Activated T-cell treated with anti-CD3 and anti-CD28 coated beads, Interleukin-2, amount 50 U/mL, for 72 hours (primary cell): ENCODE measurements at regions not wholly inside any gene's neighbourhood (a gene's known extent, or its start where the extent isn't known, plus 50 kb on each side); places are given as distances from the start of the nearest gene placed in this dataset.

Experiments
- ATAC-seq, 2 donors: fragments of 150-1000 bp; cut with Tn5 transposase; replicated peaks in 1 of 2; 2 replicates each; pipeline ENCODE4 v1.10.0; 2021; ENCODE audit warnings: moderate library complexity in 2 of 2, mild to moderate bottlenecking in 1 of 2
- DNase-seq, 2 donors: peaks; one replicate each; pipeline ENCODE4 v3.0.0; 2021 to 2022; ENCODE audit warnings: mixed read lengths in 1 of 2
- H3K27ac Mint-ChIP-seq: one replicate; pipeline ENCODE4 v1.8.0; 2022; ENCODE audit warnings: mild to moderate bottlenecking, moderate library complexity, mixed read lengths
- H3K27me3 Mint-ChIP-seq: one replicate; pipeline ENCODE4 v1.8.0; 2022; ENCODE audit warnings: low read depth, mixed read lengths
- H3K36me3 Mint-ChIP-seq, 2 donors: one replicate each; pipeline ENCODE4 v1.8.0; 2022; ENCODE audit warnings: mixed read lengths in 2 of 2, mild to moderate bottlenecking in 1 of 2; ENCODE audit not compliant: insufficient read depth in 2 of 2
- H3K4me1 Mint-ChIP-seq: one replicate; pipeline ENCODE4 v1.8.0; 2022; ENCODE audit warnings: low read depth, mixed read lengths
- H3K4me3 Mint-ChIP-seq, 2 donors: one replicate each; pipeline ENCODE4 v1.8.0; 2022; ENCODE audit warnings: mild to moderate bottlenecking in 2 of 2, mixed read lengths in 2 of 2, moderate library complexity in 2 of 2
- H3K9me3 Mint-ChIP-seq, 2 donors: one replicate each; pipeline ENCODE4 v1.8.0; 2022; ENCODE audit warnings: mixed read lengths in 2 of 2

DNA sequence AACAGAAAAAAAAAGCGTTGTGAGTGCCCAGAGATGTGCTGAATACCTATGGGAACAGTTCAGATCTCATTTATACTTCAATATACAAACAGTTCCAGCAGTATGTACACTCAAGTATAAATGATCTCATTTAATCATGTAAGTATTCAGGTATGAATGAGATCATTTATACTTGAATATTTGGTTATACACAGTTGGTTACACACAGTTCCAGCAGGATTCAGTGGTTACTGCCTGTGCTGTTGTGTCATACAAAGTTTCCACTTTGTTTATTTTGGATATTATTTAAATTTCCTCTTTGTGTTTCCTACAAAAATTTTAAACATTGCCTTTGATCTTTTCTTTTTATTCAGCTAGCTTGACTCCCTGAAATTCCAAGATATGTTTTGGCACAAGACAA lies 293.5 kb upstream of the SLC39A10 start:
- Mint-ChIP-seq H3K9me3 (peaks cover 12 to 13% of the 10 kb centered on the region in 2 donors), H3K27me3 (no peaks in the 10 kb centered on the region), H3K4me3 (no peak overlapping the region), H3K27ac (no peak overlapping the region), H3K4me1 (peaks cover 54% of the 10 kb centered on the region), H3K36me3 (peaks cover 13 to 18% of the 10 kb centered on the region in 2 donors)
- no peak for ATAC-seq
- DNase-seq, result no peak

DNA sequence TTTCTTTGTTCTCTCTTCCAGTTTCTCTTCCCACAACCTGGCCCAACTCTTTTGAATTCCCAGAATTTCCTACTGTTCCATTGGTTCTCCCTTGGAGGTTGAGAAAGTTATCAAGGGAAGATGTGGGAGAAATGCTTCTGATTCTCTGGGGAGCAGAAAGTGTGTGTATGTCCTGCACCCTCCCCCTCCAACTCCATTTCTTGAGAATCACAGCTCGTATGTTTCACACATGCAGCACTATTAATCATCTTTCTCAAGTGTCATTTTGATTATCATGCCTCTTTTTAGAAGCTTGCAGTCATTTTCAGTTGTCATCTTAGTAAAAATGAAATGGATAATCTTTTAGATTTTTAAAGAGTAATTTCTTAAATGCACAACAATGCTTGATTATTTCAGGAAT lies 296.8 kb upstream of the SLC39A10 start:
- peak overlapping the region; percentile 4 for H3K27ac Mint-ChIP-seq
- ATAC-seq (peak; percentile 62 to 74), DNase-seq (no peak)
- peaks cover 55% of the 10 kb centered on the region for H3K4me1 Mint-ChIP-seq
- H3K27me3 Mint-ChIP-seq, result no peaks in the 10 kb centered on the region
- H3K36me3 Mint-ChIP-seq, result peaks cover 6 to 11% of the 10 kb centered on the region in 2 donors
- peaks cover 7% of the 10 kb centered on the region in 2 donors for H3K9me3 Mint-ChIP-seq
- H3K4me3 Mint-ChIP-seq, result peak overlapping the region; percentile 57 to 85

DNA sequence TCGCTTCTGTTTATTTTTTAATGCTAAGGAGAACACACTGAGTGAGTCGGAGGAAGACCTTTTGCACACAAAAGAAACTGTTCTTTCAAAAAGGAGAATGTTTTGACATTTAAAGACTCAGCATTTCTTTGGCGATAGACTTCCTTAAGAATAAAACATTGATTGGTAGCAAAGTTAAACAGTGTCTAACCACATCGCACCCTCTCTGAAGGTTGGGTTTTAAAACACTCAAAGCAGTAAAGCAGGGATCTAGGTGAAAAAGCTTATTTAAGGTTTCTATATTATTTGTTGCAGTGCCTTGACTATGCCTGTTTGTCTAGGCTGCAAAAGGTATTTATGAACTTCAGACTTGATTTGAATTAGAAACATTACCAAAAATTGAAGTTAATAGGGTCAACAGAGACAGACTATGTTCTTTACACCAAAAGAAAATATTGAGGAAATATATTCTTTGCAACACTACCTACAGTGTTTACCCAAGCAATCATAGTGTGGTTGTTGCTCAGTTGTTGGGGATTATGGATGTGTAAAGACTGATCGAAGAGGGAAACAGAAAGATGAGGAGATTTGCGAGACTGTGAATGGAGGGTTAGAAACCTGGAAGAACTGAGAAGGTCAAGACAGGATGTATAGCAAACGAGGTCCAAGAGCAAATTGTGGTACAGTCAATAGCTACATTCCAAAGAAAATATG lies 297.8 kb upstream of the SLC39A10 start:
- ATAC-seq (no peak), DNase-seq (no peak)
- peak overlapping the region; percentile 70 for H3K27ac Mint-ChIP-seq
- H3K27me3 Mint-ChIP-seq, result no peaks in the 10 kb centered on the region
- H3K9me3 Mint-ChIP-seq, result peaks cover 2% of the 10 kb centered on the region in 2 donors
- H3K4me1 Mint-ChIP-seq, result peaks cover 45% of the 10 kb centered on the region
- H3K36me3 Mint-ChIP-seq, result peaks cover 0 to 2% of the 10 kb centered on the region in 2 donors
- peak overlapping the region; percentile 16 to 18 for H3K4me3 Mint-ChIP-seq

DNA sequence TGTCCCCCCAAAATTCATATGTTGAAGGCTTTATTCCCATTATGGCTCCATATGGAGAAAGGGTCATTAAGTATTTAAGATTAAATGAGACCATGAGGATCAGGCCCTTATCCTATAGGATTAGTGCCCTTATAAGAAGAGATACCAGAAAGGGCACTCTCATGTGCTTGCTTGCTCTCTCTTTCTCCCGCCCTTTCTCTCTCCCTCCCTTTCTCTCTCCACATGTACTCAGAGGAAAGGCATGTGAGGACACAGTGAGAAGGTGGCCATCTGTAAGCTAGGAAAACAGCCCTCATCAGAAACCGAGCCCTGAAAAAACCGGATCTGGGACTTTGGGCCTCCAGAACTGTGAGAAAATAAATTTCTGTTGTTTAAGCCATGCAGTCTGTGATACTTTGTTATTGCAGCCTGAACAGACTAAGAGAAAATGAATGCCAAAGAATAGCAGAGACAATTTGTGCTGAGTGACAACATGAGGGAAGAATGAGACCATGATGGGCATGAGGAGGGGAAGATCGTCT lies 300.0 kb upstream of the SLC39A10 start:
- peaks cover 2% of the 10 kb centered on the region in 2 donors for H3K9me3 Mint-ChIP-seq
- DNase-seq (no peak), ATAC-seq (no peak)
- no peak overlapping the region for H3K27ac Mint-ChIP-seq
- H3K4me1 Mint-ChIP-seq, result peaks cover 35% of the 10 kb centered on the region
- peaks cover 0 to 2% of the 10 kb centered on the region in 2 donors for H3K36me3 Mint-ChIP-seq
- no peaks in the 10 kb centered on the region for H3K27me3 Mint-ChIP-seq
- H3K4me3 Mint-ChIP-seq, result no peak overlapping the region

DNA sequence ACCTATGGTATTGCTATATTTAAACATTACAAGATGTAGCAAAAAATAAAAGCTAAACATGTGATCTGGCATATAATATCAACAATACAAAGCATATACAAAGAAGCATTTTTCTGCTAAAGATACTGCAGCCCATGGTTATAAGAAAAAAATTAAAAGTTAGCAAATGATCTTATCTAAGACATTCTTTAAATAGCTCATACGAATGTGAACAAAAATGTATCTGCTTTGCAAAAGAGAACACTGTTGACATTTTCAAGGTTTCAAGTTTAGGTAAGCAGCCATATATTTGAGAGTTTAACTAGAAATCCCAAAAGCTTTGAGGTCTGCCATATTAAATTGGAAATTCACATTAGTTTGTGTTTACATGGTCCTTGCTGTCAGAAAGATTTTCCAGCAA lies 301.0 kb upstream of the SLC39A10 start:
- H3K9me3 Mint-ChIP-seq, result peaks cover 2% of the 10 kb centered on the region in 2 donors
- DNase-seq (no peak), ATAC-seq (no peak)
- no peak overlapping the region for H3K4me3 Mint-ChIP-seq
- peaks cover 30% of the 10 kb centered on the region for H3K4me1 Mint-ChIP-seq
- H3K27me3 Mint-ChIP-seq, result no peaks in the 10 kb centered on the region
- H3K36me3 Mint-ChIP-seq, result peaks cover 0 to 2% of the 10 kb centered on the region in 2 donors
- H3K27ac Mint-ChIP-seq, result no peak overlapping the region

DNA sequence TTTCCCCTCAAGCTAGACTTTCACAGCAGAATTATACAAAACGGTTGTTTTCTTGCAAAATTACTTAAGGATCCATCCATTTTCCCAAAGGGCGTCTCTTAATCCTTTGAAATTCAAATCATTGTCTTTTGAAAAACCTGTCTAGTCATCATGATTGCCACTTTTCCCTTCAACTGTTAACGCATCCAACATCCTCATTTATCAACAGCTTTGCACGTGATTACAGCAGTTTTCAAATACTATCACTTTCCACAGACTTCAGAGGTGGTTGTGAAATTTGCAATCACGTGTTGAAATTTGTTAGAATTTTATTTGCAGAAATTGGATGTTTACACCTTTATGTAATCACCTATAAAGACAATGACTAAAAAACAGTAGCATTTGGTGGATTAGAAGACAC lies 304.4 kb upstream of the SLC39A10 start:
- no peak overlapping the region for H3K27ac Mint-ChIP-seq

DNA sequence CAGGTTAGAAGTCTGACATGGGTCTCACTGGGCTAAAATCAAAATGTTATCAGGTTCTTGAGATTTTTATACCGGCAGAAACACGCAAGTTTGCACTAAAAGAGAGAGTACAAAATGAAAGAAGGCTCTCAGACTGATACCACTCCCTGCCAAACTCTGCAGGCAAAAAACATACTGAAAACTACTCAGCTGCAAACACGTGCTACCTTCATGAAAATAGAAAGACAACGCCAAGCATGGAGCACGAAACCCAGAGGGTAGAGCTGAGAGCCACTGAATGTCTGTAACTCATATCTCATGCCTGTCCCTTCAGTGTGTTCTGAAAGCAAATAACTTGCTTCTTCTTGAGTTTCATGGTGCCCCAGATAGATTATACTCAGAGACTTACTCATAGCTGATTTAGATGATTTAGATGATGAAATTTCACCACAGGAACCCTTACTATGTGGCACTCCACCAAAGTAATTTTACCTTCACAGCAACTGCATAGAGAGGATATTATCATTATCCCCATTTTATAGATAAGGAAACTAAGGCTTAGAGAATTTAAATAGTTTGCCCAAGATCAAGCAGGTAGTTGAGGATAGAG lies 313.0 kb upstream of the SLC39A10 start:
- Mint-ChIP-seq H3K27me3 (no peaks in the 10 kb centered on the region), H3K4me3 (peak overlapping the region in 1 of 2 donors; percentile 1), H3K27ac (no peak overlapping the region), H3K9me3 (no peaks in the 10 kb centered on the region), H3K4me1 (peaks cover 15% of the 10 kb centered on the region), H3K36me3 (no peaks in the 10 kb centered on the region)
- DNase-seq (no peak), ATAC-seq (peak; percentile 43 to 72)

More for the DNA sequence above, 304.4 kb upstream of the SLC39A10 start:
- Mint-ChIP-seq H3K9me3 (peaks cover 3 to 6% of the 10 kb centered on the region in 2 donors), H3K4me3 (no peak overlapping the region), H3K4me1 (no peaks in the 10 kb centered on the region), H3K36me3 (peaks cover 2 to 5% of the 10 kb centered on the region in 2 donors), H3K27me3 (no peaks in the 10 kb centered on the region)
- ATAC-seq, result no peak
- DNase-seq, result no peak

DNA sequence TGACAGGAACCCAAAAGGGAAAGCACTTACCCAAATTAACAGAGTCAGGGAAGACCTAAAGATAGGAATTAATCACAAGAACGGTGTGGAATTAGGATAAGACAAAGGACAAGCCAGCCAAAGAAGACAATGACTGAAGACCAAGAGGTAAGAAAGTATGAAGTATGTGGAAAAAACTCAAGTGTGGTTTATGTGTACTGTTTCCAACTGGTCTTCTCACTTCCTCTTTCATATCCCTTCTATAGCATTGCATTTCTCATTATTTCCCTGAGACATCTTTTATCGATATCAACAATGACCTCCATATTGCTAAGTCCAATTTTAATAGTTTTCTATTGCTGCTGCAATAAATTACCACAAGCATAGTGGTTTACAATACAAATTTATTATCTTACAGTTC lies 313.5 kb upstream of the SLC39A10 start:
- Mint-ChIP-seq H3K9me3 (no peaks in the 10 kb centered on the region), H3K4me3 (no peak overlapping the region), H3K36me3 (no peaks in the 10 kb centered on the region), H3K27me3 (no peaks in the 10 kb centered on the region), H3K4me1 (peaks cover 15% of the 10 kb centered on the region), H3K27ac (no peak overlapping the region)
- ATAC-seq (no peak), DNase-seq (no peak)

DNA sequence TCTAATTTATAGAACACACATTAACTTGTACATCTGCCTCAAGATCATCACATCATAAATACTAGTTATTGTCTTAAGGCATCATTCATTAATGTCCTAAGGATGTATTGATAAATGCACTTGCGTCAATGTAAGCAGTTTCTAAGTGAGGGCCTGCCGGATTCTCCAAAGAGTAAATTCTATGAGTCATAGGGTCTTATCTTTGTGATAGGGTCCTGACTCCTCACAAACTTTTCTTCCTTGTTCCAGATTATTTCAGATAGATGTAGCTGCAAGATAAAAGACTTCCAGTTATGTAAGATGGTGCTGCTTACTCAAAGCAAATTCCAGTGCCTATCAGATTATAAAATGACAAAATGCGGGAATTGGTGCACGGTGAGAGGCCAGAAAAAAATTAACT lies 315.0 kb upstream of the SLC39A10 start:
- H3K4me1 Mint-ChIP-seq, result peaks cover 15% of the 10 kb centered on the region
- no peaks in the 10 kb centered on the region for H3K27me3 Mint-ChIP-seq
- H3K27ac Mint-ChIP-seq, result no peak overlapping the region
- no peak overlapping the region for H3K4me3 Mint-ChIP-seq
- no peaks in the 10 kb centered on the region for H3K36me3 Mint-ChIP-seq
- H3K9me3 Mint-ChIP-seq, result no peaks in the 10 kb centered on the region
- no peak for ATAC-seq
- no peak for DNase-seq

DNA sequence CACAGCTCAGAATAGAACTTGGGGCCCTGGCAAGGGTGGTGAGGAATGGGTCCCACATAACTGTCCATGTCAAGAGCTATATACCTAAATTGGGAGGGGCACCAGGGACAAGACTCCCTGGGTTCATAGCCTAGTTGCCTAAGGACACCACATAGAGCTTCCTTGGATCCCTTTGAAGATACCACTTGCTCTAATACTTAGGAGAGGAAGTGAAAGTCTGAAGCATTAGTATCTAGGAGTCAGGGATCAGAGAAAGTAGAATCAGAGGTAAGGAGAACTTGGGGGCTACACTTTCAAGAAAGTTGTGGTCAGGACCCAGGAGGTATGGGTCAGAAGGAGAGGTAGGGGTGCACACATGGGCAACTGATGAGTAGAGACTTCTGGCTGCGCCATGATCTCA lies 318.2 kb upstream of the SLC39A10 start:
- ATAC-seq (no peak), DNase-seq (no peak)
- H3K4me3 Mint-ChIP-seq, result no peak overlapping the region
- no peaks in the 10 kb centered on the region for H3K9me3 Mint-ChIP-seq
- H3K36me3 Mint-ChIP-seq, result peaks cover 0 to 2% of the 10 kb centered on the region in 2 donors
- no peak overlapping the region for H3K27ac Mint-ChIP-seq
- no peaks in the 10 kb centered on the region for H3K27me3 Mint-ChIP-seq
- peaks cover 7% of the 10 kb centered on the region for H3K4me1 Mint-ChIP-seq

DNA sequence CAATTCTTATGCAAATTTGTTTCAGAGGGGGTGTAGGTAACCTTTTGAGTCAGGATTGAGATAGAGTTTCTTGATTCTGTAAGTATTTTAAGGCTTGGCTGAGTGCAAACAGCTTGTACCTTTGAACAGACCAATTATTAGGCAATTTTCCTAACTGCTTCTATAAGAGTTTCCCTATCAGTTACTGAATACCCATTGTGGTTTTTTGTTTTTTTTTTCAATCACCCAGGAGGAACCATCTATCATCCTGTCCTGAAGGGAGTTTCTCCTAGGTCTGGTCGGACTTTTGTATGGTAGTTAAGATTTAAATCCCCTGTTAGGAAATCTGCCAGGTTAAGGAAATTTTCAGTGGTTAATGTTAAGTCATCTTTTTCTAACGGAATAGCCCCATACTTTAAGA lies 319.4 kb upstream of the SLC39A10 start:
- Mint-ChIP-seq H3K27ac (no peak overlapping the region), H3K9me3 (no peaks in the 10 kb centered on the region), H3K36me3 (peaks cover 0 to 2% of the 10 kb centered on the region in 2 donors), H3K4me1 (no peaks in the 10 kb centered on the region), H3K4me3 (no peak overlapping the region), H3K27me3 (no peaks in the 10 kb centered on the region)
- ATAC-seq, result no peak
- no peak for DNase-seq

DNA sequence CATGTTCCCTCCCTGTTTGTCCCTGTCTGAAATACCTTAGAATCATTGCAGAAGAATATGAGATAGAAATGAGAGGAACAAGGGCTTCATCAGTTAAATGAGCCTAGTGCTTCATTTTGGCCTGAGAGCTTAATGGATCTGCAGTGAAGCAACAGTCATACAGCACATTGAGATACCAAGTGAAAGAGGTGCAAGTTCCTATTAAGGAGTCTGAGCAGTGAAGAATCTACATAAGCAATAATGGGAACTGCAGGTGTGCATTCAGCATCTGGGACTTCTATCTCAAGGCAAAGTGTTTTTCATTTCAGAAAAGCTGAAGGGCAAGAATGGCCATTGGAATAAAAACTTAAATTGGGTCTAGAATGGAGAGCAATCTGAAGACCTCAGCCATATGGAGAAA lies 323.2 kb upstream of the SLC39A10 start:
- Mint-ChIP-seq H3K4me1 (no peaks in the 10 kb centered on the region), H3K27me3 (no peaks in the 10 kb centered on the region), H3K36me3 (peaks cover 0 to 5% of the 10 kb centered on the region in 2 donors), H3K27ac (no peak overlapping the region), H3K4me3 (no peak overlapping the region), H3K9me3 (peaks cover 0 to 1% of the 10 kb centered on the region in 2 donors)
- ATAC-seq (no peak), DNase-seq (no peak)

DNA sequence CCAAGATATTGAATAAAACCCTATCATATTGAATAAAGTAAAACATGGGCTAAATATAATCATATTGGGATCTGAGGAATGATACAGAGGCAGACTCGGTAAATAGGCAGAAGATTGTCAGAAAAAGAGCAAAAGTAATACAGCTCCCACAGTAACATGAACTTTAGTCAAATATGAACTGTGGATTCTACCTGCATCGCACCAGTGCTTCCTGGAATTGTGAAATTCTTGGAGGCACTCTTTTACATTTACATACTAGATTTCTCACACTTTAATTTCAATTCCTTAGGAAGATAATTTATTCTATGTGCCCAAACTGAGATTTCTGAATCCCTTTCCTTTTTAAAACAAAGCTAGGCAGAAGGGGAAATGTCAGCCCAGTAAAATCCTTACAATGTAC lies 325.1 kb upstream of the SLC39A10 start:
- H3K9me3 Mint-ChIP-seq, result peaks cover 0 to 1% of the 10 kb centered on the region in 2 donors
- H3K4me3 Mint-ChIP-seq, result no peak overlapping the region
- ATAC-seq (no peak), DNase-seq (no peak)
- H3K27ac Mint-ChIP-seq, result no peak overlapping the region
- H3K4me1 Mint-ChIP-seq, result no peaks in the 10 kb centered on the region
- H3K36me3 Mint-ChIP-seq, result peaks cover 0 to 5% of the 10 kb centered on the region in 2 donors
- no peaks in the 10 kb centered on the region for H3K27me3 Mint-ChIP-seq
